H9 (cell line): ENCODE measurements at regions not wholly inside any gene's neighbourhood (a gene's known extent, or its start where the extent isn't known, plus 50 kb on each side); places are given as distances from the start of the nearest gene placed in this dataset.

Experiments
- DNase-seq: peaks from one replicate; pipeline ENCODE4 v3.0.0-alpha.2; 2017
- H2AFZ ChIP-seq: one replicate; pipeline ENCODE4 v1.6.1; 2013; ENCODE audit warnings: mild to moderate bottlenecking, low read length, control low read depth, moderate library complexity
- H2AK5ac ChIP-seq: 2 replicates; pipeline ENCODE4 v1.6.1; 2013; ENCODE audit warnings: low read length, control low read depth, mixed read lengths; ENCODE audit not compliant: insufficient read length
- H2BK120ac ChIP-seq: one replicate; pipeline ENCODE4 v1.6.1; 2013; ENCODE audit warnings: low read depth, mild to moderate bottlenecking, low read length, control low read depth, inconsistent platforms; ENCODE audit not compliant: poor library complexity, severe bottlenecking
- H2BK12ac ChIP-seq: 2 replicates; pipeline ENCODE4 v1.6.1; 2013; ENCODE audit warnings: low read length, control low read depth, mixed read lengths, low read depth; ENCODE audit not compliant: insufficient read length
- H2BK15ac ChIP-seq: 2 replicates; pipeline ENCODE4 v1.6.1; 2013; ENCODE audit warnings: low read depth, low read length, control low read depth
- H2BK20ac ChIP-seq: one replicate; pipeline ENCODE4 v1.6.1; 2013; ENCODE audit warnings: low read depth, mild to moderate bottlenecking, low read length, control low read depth, inconsistent platforms; ENCODE audit not compliant: poor library complexity, severe bottlenecking
- H2BK5ac ChIP-seq: 2 replicates; pipeline ENCODE4 v1.6.1; 2013; ENCODE audit warnings: low read length, control low read depth, mixed read lengths; ENCODE audit not compliant: insufficient read length
- H3K14ac ChIP-seq: 2 replicates; pipeline ENCODE4 v1.6.1; 2013; ENCODE audit warnings: low read length, control low read depth; ENCODE audit not compliant: insufficient read depth
- H3K18ac ChIP-seq: 2 replicates; pipeline ENCODE4 v1.6.1; 2013; ENCODE audit warnings: low read depth, mild to moderate bottlenecking, mixed read lengths, low read length, control low read depth; ENCODE audit not compliant: insufficient read length
- H3K23ac ChIP-seq: 2 replicates; pipeline ENCODE4 v1.6.1; 2013; ENCODE audit warnings: low read length, control low read depth, mixed read lengths, low read depth; ENCODE audit not compliant: insufficient read length
- H3K23me2 ChIP-seq: 2 replicates; pipeline ENCODE4 v1.6.1; 2013; ENCODE audit warnings: low read depth, mild to moderate bottlenecking, mixed read lengths, low read length, control low read depth; ENCODE audit not compliant: insufficient read length, poor library complexity, severe bottlenecking
- H3K27ac ChIP-seq: 2 replicates; pipeline ENCODE4 v1.5.1; 2013; ENCODE audit warnings: low read length, control low read depth, mixed read lengths, low read depth; ENCODE audit not compliant: insufficient read length
- H3K27me3 ChIP-seq: 2 replicates; pipeline ENCODE4 v1.6.1; 2013; ENCODE audit warnings: low read length, control low read depth, inconsistent platforms; ENCODE audit not compliant: insufficient read depth
- H3K4ac ChIP-seq: 2 replicates; pipeline ENCODE4 v1.6.1; 2013; ENCODE audit warnings: low read depth, mild to moderate bottlenecking, control low read depth, inconsistent platforms, low read length, moderate library complexity
- H3K4me1 ChIP-seq: 2 replicates; pipeline ENCODE4 v1.6.1; 2013; ENCODE audit warnings: low read length, control low read depth, inconsistent platforms; ENCODE audit not compliant: insufficient read depth
- H3K4me2 ChIP-seq: 2 replicates; pipeline ENCODE4 v1.6.1; 2013; ENCODE audit warnings: low read length, control low read depth, mixed read lengths; ENCODE audit not compliant: insufficient read length, insufficient read depth
- H3K56ac ChIP-seq: 2 replicates; pipeline ENCODE4 v1.6.1; 2013; ENCODE audit warnings: low read depth, mild to moderate bottlenecking, mixed read lengths, low read length, control low read depth; ENCODE audit not compliant: insufficient read length
- H3K79me1 ChIP-seq: 2 replicates; pipeline ENCODE4 v1.6.1; 2013; ENCODE audit warnings: low read depth, mild to moderate bottlenecking, moderate library complexity, low read length, control low read depth, inconsistent platforms; ENCODE audit not compliant: insufficient read depth, poor library complexity, severe bottlenecking
- H3K79me2 ChIP-seq: 2 replicates; pipeline ENCODE4 v1.6.1; 2013; ENCODE audit warnings: low read length, control low read depth, inconsistent platforms; ENCODE audit not compliant: insufficient read depth
- H3K9ac ChIP-seq: 2 replicates; pipeline ENCODE4 v1.6.1; 2013; ENCODE audit warnings: low read length, control low read depth, mixed read lengths; ENCODE audit not compliant: insufficient read length; ENCODE audit errors: extremely low read depth
- H3K9me3 ChIP-seq: one replicate; pipeline ENCODE4 v1.6.1; 2013; ENCODE audit warnings: low read depth, low read length, inconsistent platforms; ENCODE audit not compliant: control insufficient read depth
- H3T11ph ChIP-seq: one replicate; pipeline ENCODE4 v1.6.1; 2013; ENCODE audit warnings: mild to moderate bottlenecking, low read length, control low read depth, inconsistent platforms
- H4K20me1 ChIP-seq: one replicate; pipeline ENCODE4 v1.6.1; 2013; ENCODE audit not compliant: control insufficient read depth, insufficient read length, insufficient read depth
- H4K5ac ChIP-seq: 2 replicates; pipeline ENCODE4 v1.6.1; 2013; ENCODE audit warnings: low read depth, mild to moderate bottlenecking, mixed read lengths, low read length, control low read depth; ENCODE audit not compliant: insufficient read length
- H4K8ac ChIP-seq: replicated peaks from 2 replicates; pipeline ENCODE4 v1.6.1; 2013; ENCODE audit warnings: low read length, control low read depth, mixed read lengths, low read depth; ENCODE audit not compliant: insufficient read length
- H4K91ac ChIP-seq: 2 replicates; pipeline ENCODE4 v1.6.1; 2013; ENCODE audit warnings: low read depth, mild to moderate bottlenecking, moderate library complexity, mixed read lengths, low read length, control low read depth; ENCODE audit not compliant: insufficient read length
- H3K27ac Mint-ChIP-seq, 3 experiments: 2 replicates in 2 of 3; 3 replicates in 1 of 3; pipeline ENCODE4 v1.8.0; 2020 to 2021; ENCODE audit warnings: mixed read lengths in 3 of 3, mild to moderate bottlenecking in 1 of 3, moderate library complexity in 1 of 3
- H3K27me3 Mint-ChIP-seq: 2 replicates; pipeline ENCODE4 v1.8.0; 2021; ENCODE audit warnings: low read depth, mild to moderate bottlenecking, moderate library complexity, mixed read lengths
- H3K36me3 Mint-ChIP-seq, 3 experiments: 2 replicates in 2 of 3; 3 replicates in 1 of 3; pipeline ENCODE4 v1.8.0; 2020 to 2021; ENCODE audit warnings: low read depth in 3 of 3, mixed read lengths in 3 of 3; ENCODE audit not compliant: insufficient read depth in 1 of 3
- H3K4me1 Mint-ChIP-seq, 2 experiments: 2 replicates each; pipeline ENCODE4 v1.8.0; 2020; ENCODE audit warnings: mixed read lengths in 2 of 2
- H3K4me3 Mint-ChIP-seq, 2 experiments: 2 replicates in 1 of 2; 3 replicates in 1 of 2; pipeline ENCODE4 v1.8.0; 2020 to 2021; ENCODE audit warnings: mild to moderate bottlenecking in 2 of 2, mixed read lengths in 2 of 2, moderate library complexity in 1 of 2
- H3K9me3 Mint-ChIP-seq, 2 experiments: 2 replicates in 1 of 2; 3 replicates in 1 of 2; pipeline ENCODE4 v1.8.0; 2020; ENCODE audit warnings: mild to moderate bottlenecking in 2 of 2, mixed read lengths in 2 of 2, moderate library complexity in 1 of 2
- WGBS: extraction: QIAGEN DNeasy Blood & Tissue Kit; methylation state at CpG from one replicate; pipeline ENCODE4 v1.1.7; 2013; ENCODE audit warnings: missing lambda C conversion rate, low lambda C conversion rate, mixed read lengths; ENCODE audit not compliant: insufficient read length; ENCODE audit errors: extremely low coverage; 5-methylcytosine and 5-hydroxymethylcytosine counted together
- TF ChIP-seq, protein P1 (sequence below): fragments of 200-600 bp; sonication (generic); conservative IDR thresholded peaks from 3 replicates; pipeline ENCODE4 v1.8.0; 2021; ENCODE audit warnings: antibody characterized with exemption, mild to moderate bottlenecking

DNA sequence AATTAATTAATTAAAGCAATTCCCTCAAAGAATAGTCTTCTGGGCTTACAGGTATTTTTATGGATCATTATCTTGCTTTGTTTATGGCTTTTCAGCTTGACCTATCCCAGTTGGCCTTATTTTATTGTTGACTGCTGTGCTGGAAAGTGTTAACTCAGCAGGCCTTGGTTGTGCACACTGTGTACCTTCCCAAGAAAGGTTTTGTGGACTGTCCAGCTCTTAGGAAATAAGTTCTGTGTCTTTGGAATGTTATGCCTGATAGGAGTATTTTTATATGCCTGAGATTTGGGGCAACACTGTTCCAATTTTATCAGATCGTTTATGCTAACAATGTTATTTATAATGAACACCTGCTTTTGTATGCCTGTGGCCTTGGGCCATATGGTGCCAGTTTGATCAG, 671.9 kb upstream of the ZNF804A start:
- no peaks in the 10 kb centered on the region for H3K79me2 ChIP-seq
- H4K5ac ChIP-seq = no peak overlapping the region
- H3K18ac ChIP-seq = no peak overlapping the region
- H3K27ac Mint-ChIP-seq = no peak overlapping the region
- H3K79me1 ChIP-seq = no peaks in the 10 kb centered on the region
- no peak overlapping the region for H4K8ac ChIP-seq
- H3K9ac ChIP-seq = no peak overlapping the region
- no peak overlapping the region for H3K4me3 Mint-ChIP-seq
- no peak overlapping the region for H2BK5ac ChIP-seq
- H3K27me3 Mint-ChIP-seq = no peaks in the 10 kb centered on the region
- no CpG with 5 or more reads among the region's 1 CpG for WGBS
- no peak overlapping the region for H3K27ac ChIP-seq
- H2BK20ac ChIP-seq = no peak overlapping the region
- no peaks in the 10 kb centered on the region for H4K20me1 ChIP-seq
- TF ChIP-seq, protein P1, sequence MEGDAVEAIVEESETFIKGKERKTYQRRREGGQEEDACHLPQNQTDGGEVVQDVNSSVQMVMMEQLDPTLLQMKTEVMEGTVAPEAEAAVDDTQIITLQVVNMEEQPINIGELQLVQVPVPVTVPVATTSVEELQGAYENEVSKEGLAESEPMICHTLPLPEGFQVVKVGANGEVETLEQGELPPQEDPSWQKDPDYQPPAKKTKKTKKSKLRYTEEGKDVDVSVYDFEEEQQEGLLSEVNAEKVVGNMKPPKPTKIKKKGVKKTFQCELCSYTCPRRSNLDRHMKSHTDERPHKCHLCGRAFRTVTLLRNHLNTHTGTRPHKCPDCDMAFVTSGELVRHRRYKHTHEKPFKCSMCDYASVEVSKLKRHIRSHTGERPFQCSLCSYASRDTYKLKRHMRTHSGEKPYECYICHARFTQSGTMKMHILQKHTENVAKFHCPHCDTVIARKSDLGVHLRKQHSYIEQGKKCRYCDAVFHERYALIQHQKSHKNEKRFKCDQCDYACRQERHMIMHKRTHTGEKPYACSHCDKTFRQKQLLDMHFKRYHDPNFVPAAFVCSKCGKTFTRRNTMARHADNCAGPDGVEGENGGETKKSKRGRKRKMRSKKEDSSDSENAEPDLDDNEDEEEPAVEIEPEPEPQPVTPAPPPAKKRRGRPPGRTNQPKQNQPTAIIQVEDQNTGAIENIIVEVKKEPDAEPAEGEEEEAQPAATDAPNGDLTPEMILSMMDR = no peak
- H3K23ac ChIP-seq = no peak overlapping the region
- no peak overlapping the region for H2BK15ac ChIP-seq
- H3K4ac ChIP-seq = no peak overlapping the region
- H3T11ph ChIP-seq = no peak overlapping the region
- DNase-seq = no peak
- no peak overlapping the region for H2AK5ac ChIP-seq
- no peak overlapping the region for H3K56ac ChIP-seq
- no peaks in the 10 kb centered on the region for H3K4me1 Mint-ChIP-seq
- H3K14ac ChIP-seq = no peak overlapping the region
- H2AFZ ChIP-seq = no peak overlapping the region
- no peaks in the 10 kb centered on the region for H3K9me3 ChIP-seq
- no peak overlapping the region for H4K91ac ChIP-seq
- H2BK120ac ChIP-seq = no peak overlapping the region
- no peak overlapping the region for H3K4me2 ChIP-seq
- peaks cover 0 to 13% (median 0%) of the 10 kb centered on the region in 3 experiments; a peak in 4 of 7 replicates for H3K36me3 Mint-ChIP-seq
- H3K9me3 Mint-ChIP-seq = peaks cover 11 to 23% of the 10 kb centered on the region in 2 experiments
- no peak overlapping the region for H2BK12ac ChIP-seq
- no peaks in the 10 kb centered on the region for H3K4me1 ChIP-seq
- H3K27me3 ChIP-seq = no peaks in the 10 kb centered on the region
- no peaks in the 10 kb centered on the region for H3K23me2 ChIP-seq
